Caco-2 (cell line): ENCODE measurements at regions not wholly inside any gene's neighbourhood (a gene's known extent, or its start where the extent isn't known, plus 50 kb on each side); places are given as distances from the start of the nearest gene placed in this dataset.

Experiments
- BruUV-seq: library from RNA; stranded (reverse); fragments of 400-500 nt; replicated peaks from 2 replicates; lab custom pipeline; 2021; lab: Mats Ljungman, UMichigan
- CTCF ChIA-PET: fragments of 300-600 bp; sonication (Branson Sonifier 250); formaldehyde crosslinking; loops from one replicate; lab custom pipeline; 2022; ENCODE audit warnings: antibody characterized with exemption; lab: Charles Lee
- POLR2A ChIA-PET: fragments of 300-600 bp; sonication (Branson Sonifier 250); formaldehyde crosslinking; loops from one replicate; lab custom pipeline; 2022; ENCODE audit warnings: antibody characterized with exemption; lab: Charles Lee
- DNase-seq, 2 experiments: peaks; one replicate each; pipeline versions ENCODE4 v3.0.0 to v3.0.0-alpha.2; 2020 to 2022
- H3K27me3 ChIP-seq: replicated peaks from 2 replicates; pipeline ENCODE4 v1.6.0; 2011; ENCODE audit warnings: low read length; ENCODE audit not compliant: control insufficient read depth, insufficient read depth
- H3K36me3 ChIP-seq: 2 replicates; pipeline ENCODE4 v1.5.1; 2011; ENCODE audit warnings: low read length; ENCODE audit not compliant: control insufficient read depth, insufficient read depth
- H3K4me1 ChIP-seq: fragments of 250-450 bp; sonication (Bioruptor Pico); 2 replicates; pipeline ENCODE4 v1.5.1; 2020; ENCODE audit warnings: mild to moderate bottlenecking
- H3K4me3 ChIP-seq: 2 replicates; pipeline ENCODE4 v1.5.1; 2011; ENCODE audit warnings: low read depth, mild to moderate bottlenecking, control low read depth, low read length
- H3K9me3 ChIP-seq: fragments of 250-450 bp; sonication (Bioruptor Pico); 2 replicates; pipeline ENCODE4 v1.5.1; 2020; ENCODE audit warnings: mild to moderate bottlenecking, moderate library complexity
- H3K27ac Mint-ChIP-seq: one replicate; pipeline ENCODE4 v1.8.0; 2022; ENCODE audit warnings: mixed read lengths; ENCODE audit not compliant: unreplicated experiment
- H3K27me3 Mint-ChIP-seq: one replicate; pipeline ENCODE4 v1.8.0; 2022; ENCODE audit warnings: mixed read lengths; ENCODE audit not compliant: insufficient read depth, unreplicated experiment
- H3K36me3 Mint-ChIP-seq: one replicate; pipeline ENCODE4 v1.8.0; 2022; ENCODE audit warnings: mild to moderate bottlenecking, mixed read lengths; ENCODE audit not compliant: insufficient read depth, unreplicated experiment
- H3K4me1 Mint-ChIP-seq: one replicate; pipeline ENCODE4 v1.8.0; 2022; ENCODE audit warnings: low read depth, mixed read lengths; ENCODE audit not compliant: unreplicated experiment
- H3K4me3 Mint-ChIP-seq: one replicate; pipeline ENCODE4 v1.8.0; 2022; ENCODE audit warnings: mild to moderate bottlenecking, moderate library complexity, mixed read lengths; ENCODE audit not compliant: unreplicated experiment
- H3K9me3 Mint-ChIP-seq: one replicate; pipeline ENCODE4 v1.8.0; 2022; ENCODE audit warnings: mixed read lengths; ENCODE audit not compliant: unreplicated experiment
- intact Hi-C: fragments of 100-400 bp; cut with micrococcal nuclease; formaldehyde crosslinking; loops from one replicate; pipeline ENCODE4 v1.10.0; 2022; ENCODE audit not compliant: unreplicated experiment
- TF ChIP-seq, protein P1 (sequence below), 2 experiments: fragments of 200-600 bp in 1 of 2; IDR thresholded peaks; 1 replicate in 1 of 2; 2 replicates in 1 of 2; pipeline versions ENCODE4 v1.5.1 to v1.8.0; 2011 to 2022; ENCODE audit warnings: antibody characterized with exemption in 1 of 2, control low read depth in 1 of 2, inconsistent platforms in 1 of 2, low read depth in 1 of 2, low read length in 1 of 2, mild to moderate bottlenecking in 1 of 2, moderate library complexity in 1 of 2; ENCODE audit not compliant: insufficient read depth in 1 of 2, severe bottlenecking in 1 of 2, unreplicated experiment in 1 of 2

- H3K27me3 ChIP-seq: no peaks in the 10 kb centered on the region
- no peaks in the 10 kb centered on the region for H3K4me1 ChIP-seq
- DNase-seq: no peak
- no peaks in the 10 kb centered on the region for H3K36me3 ChIP-seq
- Mint-ChIP-seq H3K9me3 (peaks cover 1% of the 10 kb centered on the region), H3K4me1 (no peaks in the 10 kb centered on the region), H3K27me3 (peaks cover 22% of the 10 kb centered on the region), H3K27ac (no peak overlapping the region), H3K4me3 (no peak overlapping the region), H3K36me3 (no peaks in the 10 kb centered on the region)
- H3K4me3 ChIP-seq: no peak overlapping the region
- no TSS peak for BruUV-seq
- POLR2A ChIA-PET: no interaction called here
- 0 out of 2 replicates have a peak, but pooled peaks cover 2% of the 10 kb centered on the region for H3K9me3 ChIP-seq
- CTCF ChIA-PET: no interaction called here
- TF ChIP-seq, protein P1, sequence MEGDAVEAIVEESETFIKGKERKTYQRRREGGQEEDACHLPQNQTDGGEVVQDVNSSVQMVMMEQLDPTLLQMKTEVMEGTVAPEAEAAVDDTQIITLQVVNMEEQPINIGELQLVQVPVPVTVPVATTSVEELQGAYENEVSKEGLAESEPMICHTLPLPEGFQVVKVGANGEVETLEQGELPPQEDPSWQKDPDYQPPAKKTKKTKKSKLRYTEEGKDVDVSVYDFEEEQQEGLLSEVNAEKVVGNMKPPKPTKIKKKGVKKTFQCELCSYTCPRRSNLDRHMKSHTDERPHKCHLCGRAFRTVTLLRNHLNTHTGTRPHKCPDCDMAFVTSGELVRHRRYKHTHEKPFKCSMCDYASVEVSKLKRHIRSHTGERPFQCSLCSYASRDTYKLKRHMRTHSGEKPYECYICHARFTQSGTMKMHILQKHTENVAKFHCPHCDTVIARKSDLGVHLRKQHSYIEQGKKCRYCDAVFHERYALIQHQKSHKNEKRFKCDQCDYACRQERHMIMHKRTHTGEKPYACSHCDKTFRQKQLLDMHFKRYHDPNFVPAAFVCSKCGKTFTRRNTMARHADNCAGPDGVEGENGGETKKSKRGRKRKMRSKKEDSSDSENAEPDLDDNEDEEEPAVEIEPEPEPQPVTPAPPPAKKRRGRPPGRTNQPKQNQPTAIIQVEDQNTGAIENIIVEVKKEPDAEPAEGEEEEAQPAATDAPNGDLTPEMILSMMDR (IDR thresholded peaks at IDR 0.05; ENCODE audit: insufficient read depth in 1 of 2, low read depth in 1 of 2, low read length in 1 of 2, severe bottlenecking in 1 of 2, unreplicated experiment in 1 of 2): no peak
- intact Hi-C loops: no loop called here
Observed at GRCh38 chr16:52948946-52949345, 103.8 kb downstream of the CHD9NB start.

GRCh38 chr16:52932321-52932720, 120.4 kb downstream of the CHD9NB start:
- Histone ChIP-seq H3K4me3 (no peak overlapping the region), H3K9me3 (no peaks in the 10 kb centered on the region), H3K36me3 (no peaks in the 10 kb centered on the region), H3K27me3 (no peaks in the 10 kb centered on the region), H3K4me1 (no peaks in the 10 kb centered on the region)
- intact Hi-C loops: no loop called here
- H3K27me3 Mint-ChIP-seq: no peaks in the 10 kb centered on the region
- ChIA-PET CTCF (no interaction called here), POLR2A (no interaction called here)
- H3K4me1 Mint-ChIP-seq: no peaks in the 10 kb centered on the region
- no peak for DNase-seq
- H3K4me3 Mint-ChIP-seq: no peak overlapping the region
- no peaks in the 10 kb centered on the region for H3K36me3 Mint-ChIP-seq
- H3K9me3 Mint-ChIP-seq: no peaks in the 10 kb centered on the region
- TF ChIP-seq, protein P1 (IDR thresholded peaks at IDR 0.05; ENCODE audit: insufficient read depth in 1 of 2, low read depth in 1 of 2, low read length in 1 of 2, severe bottlenecking in 1 of 2, unreplicated experiment in 1 of 2): no peak
- no peak overlapping the region for H3K27ac Mint-ChIP-seq
- no TSS peak for BruUV-seq

DNA sequence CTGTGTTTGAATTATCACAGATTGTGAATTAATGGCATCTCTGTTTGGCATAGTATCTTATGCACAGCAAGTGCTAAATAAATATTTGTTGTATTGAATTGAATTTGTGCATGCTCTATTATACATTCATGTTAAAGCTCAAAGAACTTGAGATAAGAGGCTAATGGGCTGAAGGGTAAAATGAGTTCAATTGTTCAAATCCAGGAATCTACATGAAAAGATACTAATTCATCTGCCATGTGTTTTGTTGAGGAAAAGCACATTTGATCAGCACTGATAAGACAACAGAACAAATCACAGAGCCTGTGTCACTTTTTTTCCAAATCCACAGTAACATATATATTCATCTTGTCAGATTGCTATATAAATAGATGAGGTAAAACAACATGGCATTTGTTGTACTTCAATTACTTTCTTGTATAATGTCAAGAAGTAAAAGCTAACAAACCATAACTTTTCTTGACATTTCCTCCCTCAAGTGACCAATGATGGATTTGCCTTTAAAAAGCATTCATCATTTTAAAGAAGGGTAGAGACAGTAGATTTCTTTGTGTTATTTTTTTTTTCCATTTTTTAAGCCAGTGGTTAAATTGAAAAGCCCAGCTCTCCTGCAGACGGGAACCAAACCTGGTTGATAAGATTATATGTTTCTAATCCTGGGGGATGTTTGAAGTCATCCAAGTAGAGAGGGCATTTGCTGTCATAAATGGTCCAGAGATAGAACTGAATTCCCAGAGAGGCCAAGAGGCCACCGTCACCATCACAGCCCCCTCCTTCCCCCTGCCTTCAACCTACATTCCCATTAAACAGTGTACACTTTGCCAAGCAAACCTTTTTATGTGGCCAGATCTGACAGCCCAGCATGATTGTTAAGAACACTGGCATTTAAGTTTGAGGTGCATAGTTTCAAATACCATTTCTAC, 123.0 kb downstream of the CHD9NB start:
- Mint-ChIP-seq H3K27me3 (no peaks in the 10 kb centered on the region), H3K36me3 (no peaks in the 10 kb centered on the region), H3K9me3 (no peaks in the 10 kb centered on the region), H3K27ac (no peak overlapping the region), H3K4me3 (no peak overlapping the region), H3K4me1 (no peaks in the 10 kb centered on the region)
- BruUV-seq: no TSS peak
- intact Hi-C loops: no loop called here
- POLR2A ChIA-PET: no interaction called here
- Histone ChIP-seq H3K27me3 (no peaks in the 10 kb centered on the region), H3K9me3 (no peaks in the 10 kb centered on the region), H3K4me3 (no peak overlapping the region), H3K4me1 (no peaks in the 10 kb centered on the region), H3K36me3 (no peaks in the 10 kb centered on the region)
- CTCF ChIA-PET: no interaction called here
- DNase-seq: no peak
- TF ChIP-seq, protein P1 (IDR thresholded peaks at IDR 0.05; ENCODE audit: insufficient read depth in 1 of 2, low read depth in 1 of 2, low read length in 1 of 2, severe bottlenecking in 1 of 2, unreplicated experiment in 1 of 2): no peak
